HT-29 (cell line): ENCODE measurements at regions not wholly inside any gene's neighbourhood (a gene's known extent, or its start where the extent isn't known, plus 50 kb on each side); places are given as distances from the start of the nearest gene placed in this dataset.

Experiments used
- DNase-seq: peaks from one replicate; pipeline ENCODE4 v3.0.0-alpha.2; 2015; ENCODE audit warnings: low spot score

GRCh38 chr16:17050468-17050867 is 420.3 kb downstream of the XYLT1 start:
- DNase-seq: no peak
